ENCODE measurements at regions not wholly inside any gene's neighbourhood (a gene's known extent, or its start where the extent isn't known, plus 50 kb on each side); places are given as distances from the start of the nearest gene placed in this dataset.
"Not testable (repeated sequence)": the region's sequence is repeated elsewhere in the genome, so short reads cannot be mapped to it uniquely, and the experiment has no call there.

GRCh38 chr10:64750672-64751071 is 1229.5 kb downstream of the REEP3 start:
- DNase-seq (ENCODE audit: low spot score), result no peak
- in situ Hi-C loops (cut with HindIII; ENCODE audit: low sequenced_read_pairs), result no loop called here

DNA sequence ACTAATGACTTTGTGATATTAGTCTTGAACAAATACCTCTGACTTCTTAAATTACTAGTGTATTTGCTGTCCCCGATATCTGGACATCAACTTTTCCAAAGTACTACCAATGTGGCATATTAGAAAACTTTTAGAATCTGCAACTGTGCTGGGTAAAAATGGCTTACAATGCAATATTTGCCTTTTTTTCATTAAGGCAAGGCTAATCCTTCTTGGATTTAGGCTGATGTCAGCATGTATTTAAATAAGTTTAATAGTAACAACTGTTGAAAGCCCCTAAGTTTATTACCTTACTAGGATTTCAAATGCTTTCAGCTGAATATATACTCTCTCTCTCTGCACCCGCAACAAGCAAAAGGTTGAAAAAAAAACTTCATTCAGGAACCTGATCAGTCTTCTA is 1232.3 kb downstream of the REEP3 start:
- in situ Hi-C loops (cut with HindIII; ENCODE audit: low sequenced_read_pairs), result no loop called here
- DNase-seq (ENCODE audit: low spot score), result no peak

GRCh38 chr10:64760371-64760770 is 1239.2 kb downstream of the REEP3 start:
- in situ Hi-C loops (cut with HindIII; ENCODE audit: low sequenced_read_pairs), result no loop called here

DNA sequence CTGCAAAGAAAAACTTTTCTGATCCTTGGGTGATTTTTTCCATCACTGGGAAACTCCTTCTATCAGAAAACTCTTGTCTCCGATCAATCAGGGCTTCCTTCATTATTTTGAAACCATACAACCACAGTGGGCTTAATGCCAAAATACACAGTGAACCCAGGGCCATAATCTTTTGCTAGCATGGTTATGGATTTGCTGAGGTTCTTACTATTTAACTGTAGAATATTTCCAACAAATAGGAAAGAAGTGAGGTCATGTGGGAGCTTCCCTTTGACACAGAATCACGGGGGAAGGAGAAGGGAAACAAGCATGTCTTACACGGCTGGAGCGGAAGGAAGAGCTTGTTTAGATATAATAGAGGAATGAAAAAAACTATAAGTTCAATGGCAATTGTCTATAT is 1241.7 kb downstream of the REEP3 start:
- DNase-seq (ENCODE audit: low spot score), result no peak
- in situ Hi-C loops (cut with HindIII; ENCODE audit: low sequenced_read_pairs), result no loop called here

More at GRCh38 chr10:64760371-64760770, 1239.2 kb downstream of the REEP3 start:
- DNase-seq (ENCODE audit: low spot score), result no peak

- no peak for DNase-seq (ENCODE audit: low spot score)
- in situ Hi-C loops (cut with HindIII; ENCODE audit: low sequenced_read_pairs), result no loop called here
Observed at GRCh38 chr10:64765498-64765897, 1244.3 kb downstream of the REEP3 start.

- DNase-seq (ENCODE audit: low spot score), result no peak
- in situ Hi-C loops (cut with HindIII; ENCODE audit: low sequenced_read_pairs), result no loop called here
Observed at GRCh38 chr10:64771253-64772050, 1250.3 kb downstream of the REEP3 start.

- in situ Hi-C loops (cut with HindIII; ENCODE audit: low sequenced_read_pairs), result no loop called here
- no peak for DNase-seq (ENCODE audit: low spot score)
Observed at GRCh38 chr10:64773357-64773756, 1252.2 kb downstream of the REEP3 start.

GRCh38 chr10:64784451-64784850 is 1263.2 kb downstream of the REEP3 start:
- DNase-seq (ENCODE audit: low spot score); in situ Hi-C loops (cut with HindIII; ENCODE audit: low sequenced_read_pairs): not testable (repeated sequence)

- in situ Hi-C loops (cut with HindIII; ENCODE audit: low sequenced_read_pairs), result no loop called here
- DNase-seq (ENCODE audit: low spot score), result no peak
Observed at GRCh38 chr10:64785816-64786215, 1264.6 kb downstream of the REEP3 start.

- DNase-seq (ENCODE audit: low spot score), result no peak
- in situ Hi-C loops (cut with HindIII; ENCODE audit: low sequenced_read_pairs), result no loop called here
Observed at GRCh38 chr10:64786989-64787388, 1265.8 kb downstream of the REEP3 start.

DNA sequence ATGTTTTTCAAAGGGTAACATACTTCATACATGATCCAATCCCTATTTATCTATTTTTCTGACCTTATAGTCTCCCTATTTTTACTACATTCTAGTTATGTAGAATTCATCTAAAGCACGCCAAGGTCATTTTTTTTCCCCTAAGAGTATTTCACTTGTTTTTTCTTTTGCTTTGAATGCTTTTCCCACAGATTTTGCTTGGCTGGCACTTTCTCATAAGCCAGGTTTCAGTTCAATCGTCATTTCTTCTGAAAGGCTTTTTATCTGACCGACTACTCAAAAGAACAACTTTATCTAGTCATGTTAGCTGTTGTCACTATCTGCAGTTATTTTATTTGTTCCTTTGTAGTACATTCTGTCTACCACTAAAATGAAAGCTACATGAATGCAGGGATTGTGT is 1274.6 kb downstream of the REEP3 start:
- in situ Hi-C loops (cut with HindIII; ENCODE audit: low sequenced_read_pairs), result no loop called here
- DNase-seq (ENCODE audit: low spot score), result no peak

DNA sequence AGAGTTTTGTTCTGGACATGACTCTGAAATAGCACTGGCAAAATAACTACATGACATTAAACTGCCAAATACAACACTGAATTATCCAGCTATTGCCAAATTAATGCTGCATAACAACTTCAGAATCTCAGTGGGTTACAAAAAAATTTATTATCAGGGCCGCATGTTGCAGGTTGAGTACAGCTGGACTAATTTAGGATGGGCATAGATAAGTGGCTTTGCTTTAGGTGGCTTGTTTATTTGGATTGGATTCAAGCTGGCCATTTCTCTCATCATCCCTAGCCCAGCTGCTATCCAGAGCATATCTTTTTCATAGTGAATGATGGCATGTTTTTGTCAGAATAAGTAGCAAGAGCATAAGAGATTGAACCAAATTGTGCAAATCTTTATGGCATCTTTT is 1277.1 kb downstream of the REEP3 start:
- no peak for DNase-seq (ENCODE audit: low spot score)
- in situ Hi-C loops (cut with HindIII; ENCODE audit: low sequenced_read_pairs), result no loop called here

DNA sequence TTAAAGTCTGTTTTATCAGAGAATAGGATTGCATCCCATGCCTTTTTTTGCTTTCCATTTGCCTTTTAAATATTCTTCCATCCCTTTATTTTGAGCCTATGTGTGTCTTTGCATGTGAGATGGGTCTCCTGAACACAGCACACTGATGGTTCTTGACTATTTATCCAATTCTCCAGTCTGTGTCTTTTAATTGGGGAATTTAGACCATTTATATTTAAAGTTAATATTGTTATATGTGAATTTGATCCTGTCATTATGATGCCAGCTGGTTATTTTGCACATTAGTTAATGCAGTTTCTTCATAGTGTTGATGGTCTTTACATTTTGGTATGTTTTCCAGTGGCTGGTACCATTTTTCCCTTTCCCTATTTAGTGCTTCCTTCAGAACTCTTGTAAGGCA is 1287.0 kb downstream of the REEP3 start:
- in situ Hi-C loops (cut with HindIII; ENCODE audit: low sequenced_read_pairs); DNase-seq (ENCODE audit: low spot score): not testable (repeated sequence)

DNA sequence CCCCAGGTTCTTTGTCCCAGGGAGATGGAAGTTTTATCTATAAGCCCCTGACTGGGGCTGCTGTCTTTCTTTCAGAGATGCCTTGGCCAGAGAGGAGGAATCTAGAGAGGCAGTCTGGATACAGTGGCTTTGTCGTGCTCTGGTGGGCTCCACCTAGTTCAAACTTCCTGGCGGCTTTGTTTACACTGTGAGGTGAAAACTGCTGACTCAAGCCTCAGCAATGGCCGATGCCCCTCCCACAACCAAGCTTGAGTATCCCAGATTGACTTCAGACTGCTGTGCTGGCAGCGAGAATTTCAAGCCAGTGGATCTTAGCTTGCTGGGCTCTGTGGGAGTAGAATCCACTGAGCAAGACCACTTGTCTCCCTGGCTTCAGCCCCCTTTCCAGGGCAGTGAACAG is 1288.8 kb downstream of the REEP3 start:
- DNase-seq (ENCODE audit: low spot score); in situ Hi-C loops (cut with HindIII; ENCODE audit: low sequenced_read_pairs): not testable (repeated sequence)

DNA sequence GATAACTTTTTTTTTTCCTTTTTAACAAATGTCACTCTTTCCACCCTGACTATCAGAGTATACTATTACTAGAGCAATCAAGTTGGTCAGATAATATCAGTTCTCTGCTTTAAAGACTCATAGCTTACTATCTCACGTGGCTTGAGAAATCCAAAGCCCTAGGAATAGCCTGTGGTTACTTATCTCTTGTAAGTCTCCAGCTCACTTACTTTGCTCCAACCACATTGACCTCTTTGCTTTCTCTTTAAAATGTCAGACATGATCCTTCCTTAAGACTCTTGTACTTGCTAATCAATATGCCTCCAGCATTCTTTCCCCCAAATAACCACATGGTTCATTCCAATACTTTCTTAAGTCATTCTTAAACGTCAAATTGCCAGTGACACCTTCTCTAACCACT is 1292.2 kb downstream of the REEP3 start:
- in situ Hi-C loops (cut with HindIII; ENCODE audit: low sequenced_read_pairs), result no loop called here
- DNase-seq (ENCODE audit: low spot score), result no peak

DNA sequence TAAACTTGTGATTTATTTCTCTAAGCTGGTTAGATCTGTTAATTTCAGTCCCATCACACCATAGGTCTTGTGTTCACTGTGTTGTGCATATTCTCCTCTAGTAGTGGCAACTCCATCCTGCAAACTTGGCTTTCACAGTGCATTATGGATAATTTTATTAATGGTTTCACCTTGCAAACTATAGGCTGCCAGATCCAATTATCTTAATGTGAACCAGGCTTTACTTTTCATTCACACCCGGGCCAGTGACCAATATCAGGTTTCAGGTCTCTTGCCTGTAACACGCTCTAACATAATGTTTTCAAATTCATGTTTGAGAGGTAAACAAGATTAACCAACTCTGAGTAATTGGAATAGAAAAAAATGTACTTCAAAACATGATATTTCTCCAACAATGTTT is 1293.0 kb downstream of the REEP3 start:
- in situ Hi-C loops (cut with HindIII; ENCODE audit: low sequenced_read_pairs), result no loop called here
- DNase-seq (ENCODE audit: low spot score), result no peak

DNA sequence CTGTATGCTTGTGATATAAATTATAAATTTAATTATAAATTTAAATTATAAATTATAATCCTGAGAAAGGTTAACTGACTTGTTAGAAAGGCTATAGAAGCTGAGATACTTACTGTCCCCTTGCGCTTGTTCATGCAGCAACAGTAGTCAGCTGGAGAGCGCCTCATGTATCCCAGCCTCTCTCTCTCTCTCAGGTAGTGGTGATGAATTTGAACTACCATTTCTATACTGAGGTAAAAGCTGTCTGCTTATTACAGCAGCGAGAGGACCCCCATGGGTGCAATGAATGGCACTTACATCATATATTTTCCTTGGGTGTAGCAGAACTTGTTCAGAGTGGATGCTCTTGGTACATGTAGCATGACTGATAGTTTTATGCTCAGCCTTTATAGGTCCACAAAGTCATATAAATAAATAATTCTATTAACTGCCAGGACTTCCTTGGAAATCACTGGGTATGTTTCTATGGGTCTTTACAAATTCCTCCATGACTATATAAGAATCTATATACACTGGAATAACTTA is 1308.7 kb downstream of the REEP3 start:
- DNase-seq (ENCODE audit: low spot score), result no peak

GRCh38 chr10:64830869-64831268 is 1309.7 kb downstream of the REEP3 start:
- in situ Hi-C loops (cut with HindIII; ENCODE audit: low sequenced_read_pairs), result no loop called here
- no peak for DNase-seq (ENCODE audit: low spot score)

More for the DNA sequence above, 1308.7 kb downstream of the REEP3 start:
- in situ Hi-C loops (cut with HindIII; ENCODE audit: low sequenced_read_pairs), result no loop called here

GRCh38 chr10:64840341-64840740 is 1319.1 kb downstream of the REEP3 start:
- in situ Hi-C loops (cut with HindIII; ENCODE audit: low sequenced_read_pairs), result no loop called here
- DNase-seq (ENCODE audit: low spot score), result no peak

GRCh38 chr10:64846700-64847099 is 1325.5 kb downstream of the REEP3 start:
- in situ Hi-C loops (cut with HindIII; ENCODE audit: low sequenced_read_pairs), result no loop called here
- no peak for DNase-seq (ENCODE audit: low spot score)

GRCh38 chr10:64855941-64856340 is 1334.7 kb downstream of the REEP3 start:
- in situ Hi-C loops (cut with HindIII; ENCODE audit: low sequenced_read_pairs), result no loop called here
- no peak for DNase-seq (ENCODE audit: low spot score)

Data from G401 (cell line).